GM21390 (cell line): ENCODE measurements at regions not wholly inside any gene's neighbourhood (a gene's known extent, or its start where the extent isn't known, plus 50 kb on each side); places are given as distances from the start of the nearest gene placed in this dataset.
"Not testable (repeated sequence)": the region's sequence is repeated elsewhere in the genome, so short reads cannot be mapped to it uniquely, and the experiment has no call there.

ENCODE experiments used
- ATAC-seq: cut with Tn5 transposase; IDR thresholded peaks from one replicate; pipeline ENCODE4 v1.9.1; 2021; ENCODE audit not compliant: unreplicated experiment

- ATAC-seq = not testable (repeated sequence)
These were observed 941.5 kb downstream of the TUBA3C start for GRCh38 chr13:18240086-18240485.

DNA sequence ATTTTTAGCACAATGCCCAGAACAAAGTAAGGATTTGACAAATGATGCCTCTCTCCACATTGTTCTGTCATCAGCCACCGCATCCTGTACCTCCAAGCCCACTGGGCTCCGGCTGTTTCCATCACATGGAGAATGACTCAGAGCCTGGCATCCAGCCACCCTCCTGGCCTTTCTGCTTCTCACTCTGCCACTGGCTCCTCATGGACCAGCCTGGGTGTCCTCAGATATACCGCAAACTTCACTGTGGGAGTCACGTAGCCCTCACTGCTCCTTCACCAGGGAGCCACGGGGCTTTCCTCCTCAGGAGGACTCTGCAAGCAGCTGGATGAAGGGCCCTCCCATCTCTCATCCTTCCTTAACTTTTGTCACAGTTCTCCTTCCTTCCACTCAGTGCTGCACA, 943.0 kb downstream of the TUBA3C start:
- ATAC-seq = not testable (repeated sequence)

DNA sequence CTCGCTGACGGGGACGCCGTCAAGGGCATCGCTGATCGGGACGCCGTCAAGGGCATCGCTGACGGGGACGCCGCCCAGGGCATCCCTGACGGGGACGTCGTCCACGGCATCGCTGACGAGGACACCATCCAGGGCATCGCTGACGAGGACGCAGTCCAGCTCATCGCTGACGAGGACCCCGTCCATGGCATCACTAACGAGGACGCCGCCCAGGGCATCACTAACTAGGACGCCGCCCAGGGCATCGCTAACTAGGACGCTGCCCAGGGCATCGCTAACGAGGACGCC, 945.2 kb downstream of the TUBA3C start:
- no peak for ATAC-seq

DNA sequence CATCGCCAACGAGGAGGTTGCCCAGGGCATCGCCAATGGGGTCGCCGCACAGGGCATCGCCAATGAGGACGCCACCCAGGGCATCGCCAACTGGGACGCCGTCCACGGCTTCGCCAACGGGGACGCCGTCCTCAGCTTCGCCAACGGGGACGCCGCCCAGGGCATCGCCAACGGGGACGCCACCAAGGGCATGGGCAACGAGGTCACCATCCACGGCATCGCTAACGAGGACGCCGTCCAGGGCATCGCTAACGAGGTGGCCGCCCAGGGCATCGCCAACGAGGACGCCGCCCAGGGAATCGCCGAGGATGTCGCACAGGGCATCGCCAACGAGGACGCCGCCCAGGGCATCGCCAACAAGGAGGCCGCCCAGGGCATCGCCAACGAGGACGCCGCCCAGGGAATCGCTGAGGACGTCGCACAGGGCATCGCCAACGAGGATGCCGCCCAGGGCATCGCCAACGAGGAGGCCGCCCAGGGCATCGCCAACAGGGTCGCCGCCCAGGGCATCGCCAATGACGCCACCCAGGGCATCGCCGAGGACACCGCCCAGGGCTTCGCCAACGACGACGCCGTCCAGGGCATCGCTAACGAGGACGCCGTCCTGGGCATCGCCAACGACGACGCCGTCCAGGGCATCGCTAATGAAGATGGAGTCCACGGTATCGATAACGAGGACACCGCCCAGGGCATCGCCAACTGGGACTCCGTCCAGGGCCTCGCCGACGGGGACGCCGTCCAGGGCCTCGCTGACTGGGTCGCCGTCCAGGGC, 945.7 kb downstream of the TUBA3C start:
- no peak for ATAC-seq

DNA sequence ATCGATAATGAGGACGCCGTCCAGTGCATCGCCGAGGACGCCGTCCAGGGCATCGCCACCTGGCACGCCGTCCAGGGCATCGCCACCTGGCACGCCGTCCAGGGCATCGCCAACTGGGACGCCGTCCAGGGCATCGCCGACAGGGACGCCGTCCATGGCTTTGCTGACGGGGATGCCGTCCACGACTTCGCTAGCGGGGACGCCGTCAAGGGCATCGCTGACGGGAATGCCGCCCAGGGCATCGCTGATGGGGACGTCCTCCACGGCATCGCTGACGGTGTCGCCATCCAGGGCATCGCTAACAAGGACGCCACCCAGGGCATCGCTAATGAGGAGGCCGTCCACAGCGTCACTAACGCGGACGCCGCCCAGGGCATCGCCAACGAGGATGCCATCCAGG, 946.5 kb downstream of the TUBA3C start:
- ATAC-seq = no peak

GRCh38 chr13:18234451-18234850, 947.2 kb downstream of the TUBA3C start:
- ATAC-seq = not testable (repeated sequence)

DNA sequence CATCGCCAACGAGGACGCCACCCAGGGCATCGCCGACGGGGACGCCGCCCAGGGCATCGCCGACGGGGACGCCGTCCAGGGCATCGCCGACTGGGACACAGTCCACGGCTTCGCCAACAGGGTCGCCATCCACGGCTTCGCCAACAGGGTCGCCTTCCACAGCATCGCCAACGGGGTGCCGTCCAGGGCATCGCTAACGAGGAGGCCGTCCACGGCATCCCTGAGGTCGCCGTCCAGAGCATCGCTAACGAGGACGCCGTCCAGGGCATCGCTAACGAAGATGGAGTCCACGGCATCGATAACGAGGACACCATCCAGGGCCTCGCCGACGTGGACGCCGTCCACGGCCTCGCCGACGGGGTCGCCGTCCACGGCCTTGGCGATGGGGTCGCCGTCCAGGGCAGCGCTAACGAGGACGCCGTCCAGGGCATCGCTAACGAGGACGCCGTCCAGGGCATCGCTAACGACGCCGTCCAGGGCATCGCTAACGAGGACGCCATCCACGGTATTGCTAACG, 947.8 kb downstream of the TUBA3C start:
- no peak for ATAC-seq

GRCh38 chr13:18232994-18233782, 948.4 kb downstream of the TUBA3C start:
- ATAC-seq = no peak

GRCh38 chr13:18232298-18232993, 949.2 kb downstream of the TUBA3C start:
- ATAC-seq = no peak

DNA sequence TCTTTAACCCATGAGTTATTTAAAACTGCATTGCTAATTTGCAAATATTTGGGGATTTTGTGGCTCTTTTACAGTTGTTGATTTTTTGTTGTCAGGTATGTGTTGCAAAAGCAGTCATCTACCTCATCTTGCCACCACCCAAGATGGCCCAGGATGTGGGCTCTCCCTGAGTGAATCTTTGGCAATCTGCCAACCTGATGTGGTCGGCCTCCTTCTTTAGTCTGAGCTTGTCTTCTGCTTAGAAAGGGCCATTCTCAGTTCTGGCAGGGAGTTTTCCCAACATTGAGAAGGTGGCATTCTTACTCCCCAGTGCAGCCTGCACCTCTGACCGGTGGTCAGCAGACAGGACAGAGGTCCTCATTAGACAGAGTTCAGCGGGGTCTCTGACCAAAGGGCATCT, 957.2 kb downstream of the TUBA3C start:
- not testable (repeated sequence) for ATAC-seq

GRCh38 chr13:18214689-18215088, 966.9 kb downstream of the TUBA3C start:
- ATAC-seq = not testable (repeated sequence)

- ATAC-seq = not testable (repeated sequence)
These were observed 968.1 kb downstream of the TUBA3C start for GRCh38 chr13:18213511-18213910.

DNA sequence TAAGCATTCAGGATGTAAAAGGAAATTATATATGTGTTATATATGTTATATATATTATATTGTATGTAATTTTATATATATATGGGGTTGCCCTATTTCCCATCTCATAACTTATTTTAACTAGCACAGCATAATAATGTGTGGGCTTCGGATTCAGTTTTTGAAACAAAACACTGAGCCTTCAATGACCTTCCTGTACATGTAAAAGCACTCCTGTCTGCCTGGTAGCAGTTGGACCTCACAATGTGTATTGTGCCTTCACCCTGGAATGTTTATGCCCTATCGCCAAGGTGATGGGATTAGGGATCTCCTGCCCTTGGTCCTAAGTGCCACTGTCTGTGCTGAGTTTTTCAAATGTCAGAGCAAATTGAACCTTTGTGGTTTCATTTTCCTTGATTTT, 968.8 kb downstream of the TUBA3C start:
- ATAC-seq = no peak

- peak; percentile 86 for ATAC-seq
These were observed 969.7 kb downstream of the TUBA3C start for GRCh38 chr13:18211752-18212560.

DNA sequence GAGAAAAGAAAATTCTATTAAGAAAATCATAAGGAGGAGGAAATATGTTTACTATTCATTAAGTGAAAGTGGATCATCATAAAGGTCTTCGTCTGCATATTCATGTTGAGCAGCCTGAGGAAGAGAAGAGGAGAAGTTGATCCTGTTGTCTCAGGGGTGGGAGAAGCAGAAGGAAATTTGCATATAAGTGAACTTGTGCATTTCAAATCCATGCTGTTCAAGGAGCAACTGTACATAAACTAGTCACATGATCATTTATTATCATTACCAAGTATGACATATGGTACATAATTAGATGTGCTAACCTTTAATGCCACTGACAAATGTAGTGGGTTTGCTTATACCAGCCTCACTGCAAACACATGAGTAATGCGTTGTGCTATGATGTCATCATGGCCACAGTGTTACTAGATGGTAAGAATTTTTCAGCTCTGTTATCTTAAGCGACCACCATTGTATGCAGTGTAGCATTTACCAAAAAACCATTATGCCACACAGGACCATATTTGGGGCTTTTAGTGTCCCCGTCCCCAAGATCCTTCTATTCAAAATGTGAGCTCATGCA, 976.9 kb downstream of the TUBA3C start:
- ATAC-seq = not testable (repeated sequence)

DNA sequence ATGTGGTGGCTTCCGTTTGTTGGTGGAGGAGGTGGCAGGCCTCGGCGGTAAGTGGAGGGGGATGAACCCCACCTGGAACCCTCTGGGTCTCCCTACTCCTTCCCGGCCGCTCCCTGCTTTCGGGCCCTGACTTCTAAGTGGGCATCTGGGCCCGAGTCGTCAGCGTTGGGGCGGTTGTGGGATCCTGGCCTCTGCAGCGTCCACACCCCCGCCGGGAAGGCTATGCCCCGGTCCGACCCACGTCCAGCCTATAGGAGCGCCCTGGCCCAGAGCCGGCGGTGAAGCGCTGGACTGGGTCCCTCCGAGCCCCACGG, 986.3 kb downstream of the TUBA3C start:
- not testable (repeated sequence) for ATAC-seq

- not testable (repeated sequence) for ATAC-seq
These were observed 986.8 kb downstream of the TUBA3C start for GRCh38 chr13:18194631-18195364.

- ATAC-seq = not testable (repeated sequence)
These were observed 987.5 kb downstream of the TUBA3C start for GRCh38 chr13:18194104-18194503.
